GM12865 (cell line): ENCODE measurements at regions not wholly inside any gene's neighbourhood (a gene's known extent, or its start where the extent isn't known, plus 50 kb on each side); places are given as distances from the start of the nearest gene placed in this dataset.
"Not testable (repeated sequence)": the region's sequence is repeated elsewhere in the genome, so short reads cannot be mapped to it uniquely, and the experiment has no call there.

ENCODE experiments used
- DNase-seq: peaks from one replicate; pipeline ENCODE4 v3.0.0; 2010; ENCODE audit warnings: low read depth
- H3K4me3 ChIP-seq: 2 replicates; pipeline ENCODE4 v1.5.1; 2011; ENCODE audit warnings: mild to moderate bottlenecking, low read depth, low read length, control low read depth
- CTCF ChIP-seq: IDR thresholded peaks from 2 replicates; pipeline ENCODE4 v1.5.1; 2011; ENCODE audit warnings: low read length, control low read depth, low read depth, inconsistent platforms; ENCODE audit not compliant: insufficient read depth; ENCODE audit errors: missing control alignments

- no peak for TF ChIP-seq CTCF
- DNase-seq: no peak
- no peak overlapping the region; the same call in none of the 2 replicates for H3K4me3 ChIP-seq
Measured at GRCh38 chr7:83731154-83731553, 82.2 kb upstream of the SEMA3E start.

GRCh38 chr7:83716923-83717322, 68.0 kb upstream of the SEMA3E start:
- H3K4me3 ChIP-seq, DNase-seq: not testable (repeated sequence)

- TF ChIP-seq CTCF: no peak
- no peak overlapping the region for H3K4me3 ChIP-seq
- DNase-seq: no peak
Measured at GRCh38 chr7:83708531-83708930, 59.6 kb upstream of the SEMA3E start.

GRCh38 chr7:83704564-83704963, 55.6 kb upstream of the SEMA3E start:
- no peak for TF ChIP-seq CTCF
- no peak for DNase-seq
- no peak overlapping the region for H3K4me3 ChIP-seq

- TF ChIP-seq CTCF: no peak
- no peak overlapping the region for H3K4me3 ChIP-seq
- DNase-seq: no peak
Measured at GRCh38 chr7:83702446-83702845, 53.5 kb upstream of the SEMA3E start.

- DNase-seq: no peak
- no peak for TF ChIP-seq CTCF
- no peak overlapping the region for H3K4me3 ChIP-seq
Measured at GRCh38 chr7:83701736-83702135, 52.8 kb upstream of the SEMA3E start.
